ENCODE measurements at regions not wholly inside any gene's neighbourhood (a gene's known extent, or its start where the extent isn't known, plus 50 kb on each side); places are given as distances from the start of the nearest gene placed in this dataset.

DNA sequence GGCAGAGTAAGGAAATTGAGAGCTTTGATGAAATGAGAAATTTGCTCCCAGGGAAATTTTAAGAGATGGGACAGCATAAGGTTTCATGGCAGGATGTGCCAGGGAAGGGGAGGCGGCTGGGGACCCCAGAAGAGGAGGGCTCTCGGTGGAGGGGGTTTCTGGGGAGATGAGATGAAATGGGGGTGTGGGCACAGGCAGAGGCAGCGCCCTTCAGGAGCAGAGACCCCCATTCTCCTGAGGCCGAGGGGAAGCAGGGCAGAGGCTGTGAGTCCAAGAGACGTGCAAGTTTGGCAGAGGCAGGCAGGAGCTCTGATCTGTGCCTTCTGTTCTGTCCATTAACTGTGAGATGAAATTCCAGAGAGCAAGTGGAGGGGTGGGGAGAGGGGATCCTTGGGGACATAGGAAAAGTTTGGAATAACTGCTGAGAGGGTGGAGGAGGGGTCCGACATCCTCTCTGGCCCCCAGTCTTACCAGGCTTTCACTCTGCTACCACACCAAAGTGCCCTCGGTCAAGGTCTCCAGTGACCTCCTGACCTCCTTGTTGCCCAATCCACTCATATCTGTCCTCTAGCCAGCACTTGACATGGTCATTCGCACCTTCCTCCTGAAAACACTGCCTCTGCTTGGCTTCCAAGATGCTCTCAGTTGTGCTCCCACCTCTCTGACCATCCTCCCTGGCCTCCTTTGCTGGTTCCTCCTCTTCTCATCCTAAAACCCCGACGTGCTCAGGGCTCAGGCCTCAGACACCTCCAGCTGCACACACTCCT lies 108.1 kb upstream of the MVB12B start:
- no peak overlapping the region for H3K27ac ChIP-seq
- intact Hi-C loops (cut with DNase I) = no loop called here
- H3K36me3 ChIP-seq = no peaks in the 10 kb centered on the region
- H3K27me3 ChIP-seq = peaks cover 11 to 51% (median 25%) of the 10 kb centered on the region in 9 donors
- DNase-seq (no peak), ATAC-seq (no peak)
- TF ChIP-seq, protein P1, sequence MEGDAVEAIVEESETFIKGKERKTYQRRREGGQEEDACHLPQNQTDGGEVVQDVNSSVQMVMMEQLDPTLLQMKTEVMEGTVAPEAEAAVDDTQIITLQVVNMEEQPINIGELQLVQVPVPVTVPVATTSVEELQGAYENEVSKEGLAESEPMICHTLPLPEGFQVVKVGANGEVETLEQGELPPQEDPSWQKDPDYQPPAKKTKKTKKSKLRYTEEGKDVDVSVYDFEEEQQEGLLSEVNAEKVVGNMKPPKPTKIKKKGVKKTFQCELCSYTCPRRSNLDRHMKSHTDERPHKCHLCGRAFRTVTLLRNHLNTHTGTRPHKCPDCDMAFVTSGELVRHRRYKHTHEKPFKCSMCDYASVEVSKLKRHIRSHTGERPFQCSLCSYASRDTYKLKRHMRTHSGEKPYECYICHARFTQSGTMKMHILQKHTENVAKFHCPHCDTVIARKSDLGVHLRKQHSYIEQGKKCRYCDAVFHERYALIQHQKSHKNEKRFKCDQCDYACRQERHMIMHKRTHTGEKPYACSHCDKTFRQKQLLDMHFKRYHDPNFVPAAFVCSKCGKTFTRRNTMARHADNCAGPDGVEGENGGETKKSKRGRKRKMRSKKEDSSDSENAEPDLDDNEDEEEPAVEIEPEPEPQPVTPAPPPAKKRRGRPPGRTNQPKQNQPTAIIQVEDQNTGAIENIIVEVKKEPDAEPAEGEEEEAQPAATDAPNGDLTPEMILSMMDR (IDR thresholded peaks at IDR 0.05) = no peak
- TF ChIP-seq POLR2A (IDR thresholded peaks at IDR 0.05) = no peak
- 77 to 86% (median 79%) methylated on average over 10 of the region's 10 CpGs for WGBS, 4 donors
- peaks cover 0 to 6% (median 0%) of the 10 kb centered on the region in 12 donors for H3K4me1 ChIP-seq
- peaks cover 0 to 24% (median 10%) of the 10 kb centered on the region in 12 donors for H3K9me3 ChIP-seq
- H3K4me3 ChIP-seq = no peak overlapping the region

DNA sequence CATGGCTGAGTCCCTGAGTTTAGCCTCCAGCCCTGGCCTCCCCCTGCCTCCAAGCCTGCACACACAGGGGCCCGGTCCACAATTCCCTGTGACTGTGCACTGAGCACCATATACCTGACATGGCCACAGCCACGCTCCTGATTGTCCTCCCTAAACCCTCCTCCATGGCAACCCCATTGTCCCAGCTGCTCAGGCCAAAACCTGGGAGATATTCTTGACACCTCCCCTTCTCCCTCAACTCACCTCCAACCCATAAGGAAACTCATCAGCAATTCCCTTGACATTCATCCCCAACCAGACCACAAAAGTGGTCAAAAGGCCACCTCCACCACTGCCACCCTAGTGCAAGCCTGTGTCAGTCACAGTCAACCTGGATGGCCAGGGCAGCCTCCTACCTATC lies 107.5 kb upstream of the MVB12B start:
- Histone ChIP-seq H3K4me1 (peaks cover 0 to 6% (median 0%) of the 10 kb centered on the region in 12 donors), H3K9me3 (peaks cover 0 to 18% (median 4%) of the 10 kb centered on the region in 12 donors), H3K27me3 (peaks cover 11 to 57% (median 25%) of the 10 kb centered on the region in 9 donors), H3K27ac (no peak overlapping the region), H3K36me3 (no peaks in the 10 kb centered on the region), H3K4me3 (no peak overlapping the region)
- no peak for DNase-seq
- ATAC-seq = no peak
- 89 to 93% (median 92%) methylated on average over 2 of the region's 2 CpGs for WGBS, 4 donors
- intact Hi-C loops (cut with DNase I) = no loop called here
- TF ChIP-seq POLR2A (IDR thresholded peaks at IDR 0.05) = no peak
- TF ChIP-seq, protein P1 (IDR thresholded peaks at IDR 0.05) = no peak

DNA sequence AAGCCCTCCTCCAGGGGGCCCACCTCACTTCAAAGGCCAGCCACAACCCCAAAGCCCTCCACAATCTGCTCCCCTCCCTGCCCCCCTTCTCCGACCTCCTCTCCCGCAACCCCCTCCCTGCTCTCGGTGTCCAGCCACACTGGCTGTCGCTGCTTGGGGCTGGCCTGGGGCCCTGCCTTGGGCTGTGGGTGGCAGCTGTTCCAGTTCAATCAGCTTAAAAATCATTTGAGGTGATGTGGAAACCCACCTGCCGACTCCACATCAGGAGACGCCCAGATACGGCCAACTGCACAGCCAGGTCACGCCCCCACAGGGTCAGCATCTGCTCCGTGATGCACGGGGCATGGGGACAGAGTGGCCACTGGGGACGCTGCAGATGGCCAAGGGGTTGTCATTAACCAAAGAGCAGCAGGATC lies 107.0 kb upstream of the MVB12B start:
- Histone ChIP-seq H3K27me3 (peaks cover 11 to 59% (median 25%) of the 10 kb centered on the region in 9 donors), H3K4me3 (no peak overlapping the region), H3K27ac (no peak overlapping the region), H3K9me3 (peaks cover 0 to 15% (median under 1%) of the 10 kb centered on the region in 12 donors), H3K36me3 (no peaks in the 10 kb centered on the region), H3K4me1 (peaks cover 0 to 6% (median 0%) of the 10 kb centered on the region in 12 donors)
- intact Hi-C loops (cut with DNase I) = loop anchor here in 2 of 10 donors (10.0 kb wide), 2 partner anchors 655 to 665 kb away; no protein-coding TSS in a partner anchor
- 64 to 79% (median 73%) methylated on average over 11 of the region's 11 CpGs for WGBS, 4 donors
- ATAC-seq = no peak
- TF ChIP-seq POLR2A (IDR thresholded peaks at IDR 0.05) = no peak
- TF ChIP-seq, protein P1 (IDR thresholded peaks at IDR 0.05) = no peak
- DNase-seq = no peak

DNA sequence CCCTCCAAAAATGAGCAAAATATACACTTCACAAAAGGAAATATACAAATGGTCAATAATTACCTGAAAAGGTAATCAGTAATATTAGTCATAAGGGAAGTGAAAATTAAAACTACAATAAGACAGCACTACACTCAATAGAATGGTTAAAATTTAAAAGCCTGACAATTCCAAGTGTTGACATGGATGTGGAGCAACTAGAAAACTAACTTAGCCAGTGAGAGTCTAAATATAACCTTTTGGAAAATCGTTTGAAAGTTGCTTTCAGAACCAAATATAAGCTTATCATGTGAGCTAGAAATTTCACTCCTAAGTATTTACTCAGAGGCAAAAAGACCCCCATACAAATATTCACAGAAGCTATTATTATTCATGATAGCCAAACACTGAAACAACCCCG lies 105.1 kb upstream of the MVB12B start:
- TF ChIP-seq POLR2A (IDR thresholded peaks at IDR 0.05) = no peak
- TF ChIP-seq, protein P1 (IDR thresholded peaks at IDR 0.05) = no peak
- Histone ChIP-seq H3K4me3 (no peak overlapping the region), H3K4me1 (peaks cover 0 to 6% (median 0%) of the 10 kb centered on the region in 12 donors), H3K36me3 (no peaks in the 10 kb centered on the region), H3K9me3 (peaks cover 0 to 14% (median 0%) of the 10 kb centered on the region in 12 donors), H3K27ac (no peak overlapping the region), H3K27me3 (peaks cover 11 to 63% (median 25%) of the 10 kb centered on the region in 9 donors)
- no peak for DNase-seq
- intact Hi-C loops (cut with DNase I) = loop anchor here in 2 of 10 donors (10.0 kb wide), 2 partner anchors 657 to 667 kb away; no protein-coding TSS in a partner anchor
- ATAC-seq = no peak
- WGBS, 4 donors = 76 to 83% (median 80%) methylated on average over 2 of the region's 2 CpGs
